HG02973 (cell line): ENCODE measurements at regions not wholly inside any gene's neighbourhood (a gene's known extent, or its start where the extent isn't known, plus 50 kb on each side); places are given as distances from the start of the nearest gene placed in this dataset.
"Not testable (repeated sequence)": the region's sequence is repeated elsewhere in the genome, so short reads cannot be mapped to it uniquely, and the experiment has no call there.

Source experiments
- ATAC-seq: cut with Tn5 transposase; IDR thresholded peaks from one replicate; pipeline ENCODE4 v1.9.1; 2021; ENCODE audit warnings: moderate library complexity; ENCODE audit not compliant: unreplicated experiment

- no peak for ATAC-seq
These were observed 421.9 kb upstream of the TENM3 start for GRCh38 chr4:181821039-181822004.

- ATAC-seq, result no peak
These were observed 421.2 kb upstream of the TENM3 start for GRCh38 chr4:181822005-181822375.

- no peak for ATAC-seq
These were observed 420.0 kb upstream of the TENM3 start for GRCh38 chr4:181823183-181823582.

GRCh38 chr4:181823645-181824044, 419.6 kb upstream of the TENM3 start:
- no peak for ATAC-seq

GRCh38 chr4:181825564-181825963, 417.6 kb upstream of the TENM3 start:
- no peak for ATAC-seq

- ATAC-seq, result no peak
These were observed 416.0 kb upstream of the TENM3 start for GRCh38 chr4:181827246-181827645.

- no peak for ATAC-seq
These were observed 412.7 kb upstream of the TENM3 start for GRCh38 chr4:181830404-181831035.

- ATAC-seq, result no peak
These were observed 409.1 kb upstream of the TENM3 start for GRCh38 chr4:181834071-181834470.

- no peak for ATAC-seq
These were observed 407.9 kb upstream of the TENM3 start for GRCh38 chr4:181835348-181835747.

GRCh38 chr4:181838253-181838652, 404.9 kb upstream of the TENM3 start:
- no peak for ATAC-seq

- ATAC-seq, result not testable (repeated sequence)
These were observed 399.4 kb upstream of the TENM3 start for GRCh38 chr4:181843797-181844196.

- no peak for ATAC-seq
These were observed 397.6 kb upstream of the TENM3 start for GRCh38 chr4:181845617-181846016.

- ATAC-seq, result no peak
These were observed 396.3 kb upstream of the TENM3 start for GRCh38 chr4:181846934-181847333.

GRCh38 chr4:181848357-181848756, 394.8 kb upstream of the TENM3 start:
- ATAC-seq, result no peak

- no peak for ATAC-seq
These were observed 393.7 kb upstream of the TENM3 start for GRCh38 chr4:181849472-181849871.

GRCh38 chr4:181853881-181854511, 389.2 kb upstream of the TENM3 start:
- no peak for ATAC-seq

- ATAC-seq, result no peak
These were observed 387.9 kb upstream of the TENM3 start for GRCh38 chr4:181855307-181855706.

GRCh38 chr4:181857471-181857870, 385.7 kb upstream of the TENM3 start:
- ATAC-seq, result not testable (repeated sequence)

- no peak for ATAC-seq
These were observed 384.5 kb upstream of the TENM3 start for GRCh38 chr4:181858741-181859140.

- ATAC-seq, result no peak
These were observed 383.8 kb upstream of the TENM3 start for GRCh38 chr4:181859439-181859838.

- ATAC-seq, result no peak
These were observed 383.0 kb upstream of the TENM3 start for GRCh38 chr4:181860157-181860556.

GRCh38 chr4:181860668-181861067, 382.5 kb upstream of the TENM3 start:
- ATAC-seq, result no peak
